ENCODE measurements at regions not wholly inside any gene's neighbourhood (a gene's known extent, or its start where the extent isn't known, plus 50 kb on each side); places are given as distances from the start of the nearest gene placed in this dataset.

GRCh38 chr11:97502201-97502600 is 1112.4 kb downstream of the JRKL start:
- no peak for TF ChIP-seq CTCF (IDR thresholded peaks at IDR 0.05; ENCODE audit: low read length)
- TF ChIP-seq EZH2 (IDR thresholded peaks at IDR 0.05; ENCODE audit: borderline replicate concordance, low read length): no peak
